Adrenal gland (tissue), 9 donors: ENCODE measurements at regions not wholly inside any gene's neighbourhood (a gene's known extent, or its start where the extent isn't known, plus 50 kb on each side); places are given as distances from the start of the nearest gene placed in this dataset.

Source experiments
- DNase-seq, 7 donors: peaks; one replicate each; pipeline ENCODE4 v3.0.0-alpha.2; 2019 to 2020
- H3K27ac ChIP-seq, 5 donors: fragments of 200-600 bp; sonication (generic) in 4 of 5; 1 replicate in 3 of 5; 2 replicates in 2 of 5; pipeline versions ENCODE4 v1.5.1 to v1.8.0; 2016 to 2020; ENCODE audit warnings: mild to moderate bottlenecking in 1 of 5
- H3K27me3 ChIP-seq: fragments of 200-600 bp; 2 replicates; pipeline ENCODE4 v1.8.0; 2021
- H3K36me3 ChIP-seq, 2 donors: fragments of 200-600 bp; replicated peaks in 1 of 2; 1 replicate in 1 of 2; 2 replicates in 1 of 2; pipeline versions ENCODE4 v1.5.1 to v1.8.0; 2018 to 2022
- H3K4me1 ChIP-seq, 2 donors: fragments of 200-600 bp; replicated peaks in 1 of 2; 1 replicate in 1 of 2; 2 replicates in 1 of 2; pipeline versions ENCODE4 v1.5.1 to v1.8.0; 2018 to 2021
- H3K4me3 ChIP-seq, 4 donors: fragments of 200-600 bp; sonication (generic) in 3 of 4; one replicate each; pipeline ENCODE4 v1.5.1; 2016 to 2018
- H3K9me3 ChIP-seq, 3 donors: fragments of 200-600 bp; sonication (generic) in 1 of 3; replicated peaks in 1 of 3; 1 replicate in 2 of 3; 2 replicates in 1 of 3; pipeline versions ENCODE4 v1.5.1 to v1.8.0; 2016 to 2021
- CTCF ChIP-seq, 6 experiments: fragments of 450-650 bp in 4 of 6; fragments of 200-600 bp in 2 of 6; sonication (generic) in 1 of 6; IDR thresholded peaks; 1 replicate in 5 of 6; 2 replicates in 1 of 6; pipeline versions ENCODE4 v1.5.1 to v1.8.0; 2016 to 2021; ENCODE audit warnings: antibody characterized with exemption in 6 of 6, mild to moderate bottlenecking in 2 of 6, moderate library complexity in 1 of 6
- POLR2A ChIP-seq, 2 donors: fragments of 450-650 bp; IDR thresholded peaks; one replicate each; pipeline ENCODE4 v1.6.1; 2017; ENCODE audit warnings: antibody characterized with exemption in 2 of 2, mild to moderate bottlenecking in 2 of 2, moderate library complexity in 1 of 2
- WGBS, 4 donors: extraction: QIAGEN DNeasy Blood & Tissue Kit in 2 of 4; methylation state at CpG; one replicate each; pipeline versions ENCODE4 v1.1.5 to v1.1.7; 2013 to 2017; 5-methylcytosine and 5-hydroxymethylcytosine counted together
- intact Hi-C, 2 donors: fragments of 100-400 bp; cut with DNase I; formaldehyde crosslinking; loops; one replicate each; pipeline versions ENCODE4 v1.14.1 to v1.15.0; 2022 to 2023
- donor health status: healthy with polysubstance abuse.
- donor health status: Bipolar disorder and iron deficiency.
- donor health status: DM: yes; HTN: yes; CAD: no.
- donor health status: DM: no; HTN: no; CAD: no.
- donor health status: DM: no; HTN: no; CAD: no.

- no peaks in the 10 kb centered on the region for H3K4me1 ChIP-seq
- TF ChIP-seq POLR2A (IDR thresholded peaks at IDR 0.05), result no peak
- no peak for TF ChIP-seq CTCF (IDR thresholded peaks at IDR 0.05)
- no peaks in the 10 kb centered on the region for H3K36me3 ChIP-seq
- 79 to 84% (median 80%) methylated on average over 4 to 8 of the region's 8 CpGs for WGBS, 4 donors
- no peak for DNase-seq
- intact Hi-C loops, result no loop called here
- H3K4me3 ChIP-seq, result no peak overlapping the region
- H3K27ac ChIP-seq, result no peak overlapping the region
- H3K27me3 ChIP-seq, result no peaks in the 10 kb centered on the region
- no peaks in the 10 kb centered on the region for H3K9me3 ChIP-seq
Observed at GRCh38 chr10:93211991-93212390, 138.3 kb downstream of the CYP26A1 start.

- intact Hi-C loops, result no loop called here
- no peak for DNase-seq
- WGBS, 4 donors, result 73 to 100% (median 81%) methylated on average over 1 to 3 of the region's 3 CpGs
- Histone ChIP-seq H3K4me1 (no peaks in the 10 kb centered on the region), H3K27ac (no peak overlapping the region), H3K36me3 (no peaks in the 10 kb centered on the region), H3K27me3 (no peaks in the 10 kb centered on the region), H3K4me3 (no peak overlapping the region), H3K9me3 (no peaks in the 10 kb centered on the region)
- TF ChIP-seq POLR2A (IDR thresholded peaks at IDR 0.05) (no peak), CTCF (IDR thresholded peaks at IDR 0.05) (no peak)
Observed at GRCh38 chr10:93215312-93215711, 141.6 kb downstream of the CYP26A1 start.

- no peak for DNase-seq
- Histone ChIP-seq H3K9me3 (no peaks in the 10 kb centered on the region), H3K4me1 (no peaks in the 10 kb centered on the region), H3K27ac (no peak overlapping the region), H3K4me3 (no peak overlapping the region), H3K36me3 (no peaks in the 10 kb centered on the region), H3K27me3 (no peaks in the 10 kb centered on the region)
- WGBS, 4 donors, result 80 to 89% (median 86%) methylated on average over 5 of the region's 5 CpGs
- TF ChIP-seq POLR2A (IDR thresholded peaks at IDR 0.05) (no peak), CTCF (IDR thresholded peaks at IDR 0.05) (no peak)
- intact Hi-C loops, result no loop called here
Observed at GRCh38 chr10:93216341-93216985, 142.8 kb downstream of the CYP26A1 start.

GRCh38 chr10:93218386-93218785, 144.7 kb downstream of the CYP26A1 start:
- intact Hi-C loops, result no loop called here

More at GRCh38 chr10:93218386-93218785, 144.7 kb downstream of the CYP26A1 start:
- Histone ChIP-seq H3K27ac (no peak overlapping the region), H3K36me3 (no peaks in the 10 kb centered on the region), H3K4me1 (no peaks in the 10 kb centered on the region), H3K9me3 (no peaks in the 10 kb centered on the region), H3K27me3 (no peaks in the 10 kb centered on the region), H3K4me3 (no peak overlapping the region)
- TF ChIP-seq POLR2A (IDR thresholded peaks at IDR 0.05), result no peak
- TF ChIP-seq CTCF (IDR thresholded peaks at IDR 0.05), result no peak
- no peak for DNase-seq
